Left colon (tissue), 2 donors: ENCODE measurements at regions not wholly inside any gene's neighbourhood (a gene's known extent, or its start where the extent isn't known, plus 50 kb on each side); places are given as distances from the start of the nearest gene placed in this dataset.
"Not testable (repeated sequence)": the region's sequence is repeated elsewhere in the genome, so short reads cannot be mapped to it uniquely, and the experiment has no call there.

ENCODE experiments used
- ATAC-seq: fragments of 200-7000 bp; cut with Tn5 transposase; one replicate; pipeline ENCODE4 v1.9.1; 2020; ENCODE audit warnings: mild to moderate bottlenecking, moderate library complexity
- DNase-seq, 2 donors: peaks; one replicate each; pipeline ENCODE4 v3.0.0-alpha.2; 2020
- intact Hi-C, 2 donors: fragments of 100-400 bp; cut with DNase I in 1 of 2; cut with micrococcal nuclease in 1 of 2; formaldehyde crosslinking; loops; one replicate each; pipeline versions ENCODE4 v1.11.2 to v1.14.0; 2022; cut with DNase I, micrococcal nuclease
- donor health status: DM: no; HTN: no; CAD: no.
- donor health status: DM: yes; HTN: yes; CAD: no.

DNA sequence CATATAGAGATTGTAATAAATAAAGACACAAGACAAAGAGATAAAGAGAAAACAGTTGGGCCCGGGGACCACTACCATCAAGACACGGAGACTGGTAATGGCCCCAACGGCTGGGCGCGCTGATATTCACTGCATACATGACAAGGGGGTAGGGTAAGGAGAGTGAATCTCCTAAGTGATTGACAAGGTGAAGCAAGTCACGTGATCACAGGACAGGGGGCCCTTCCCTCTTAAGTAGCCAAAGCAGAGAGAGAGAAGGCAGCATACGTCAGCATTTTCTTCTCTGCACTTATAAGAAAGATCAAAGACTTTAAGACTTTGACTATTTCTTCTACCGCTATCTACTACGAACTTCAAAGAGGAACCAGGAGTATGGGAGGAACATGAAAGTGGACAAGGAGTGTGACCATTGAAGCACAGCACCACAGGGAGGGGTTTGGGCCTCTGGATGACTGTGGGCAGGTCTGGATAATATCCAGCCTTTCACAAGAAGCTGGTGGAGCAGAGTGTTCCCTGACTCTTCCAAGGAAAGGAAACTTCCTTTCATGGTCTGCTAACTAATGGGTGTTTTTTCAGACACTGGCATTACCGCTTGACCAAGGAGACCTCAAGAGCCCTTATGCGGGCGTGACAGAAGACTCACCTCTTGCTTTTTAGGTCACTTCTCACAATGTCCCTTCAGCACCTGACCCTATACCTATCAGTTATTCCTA lies 75.6 kb downstream of the MRPL39 start:
- intact Hi-C loops, ATAC-seq: not testable (repeated sequence)

DNA sequence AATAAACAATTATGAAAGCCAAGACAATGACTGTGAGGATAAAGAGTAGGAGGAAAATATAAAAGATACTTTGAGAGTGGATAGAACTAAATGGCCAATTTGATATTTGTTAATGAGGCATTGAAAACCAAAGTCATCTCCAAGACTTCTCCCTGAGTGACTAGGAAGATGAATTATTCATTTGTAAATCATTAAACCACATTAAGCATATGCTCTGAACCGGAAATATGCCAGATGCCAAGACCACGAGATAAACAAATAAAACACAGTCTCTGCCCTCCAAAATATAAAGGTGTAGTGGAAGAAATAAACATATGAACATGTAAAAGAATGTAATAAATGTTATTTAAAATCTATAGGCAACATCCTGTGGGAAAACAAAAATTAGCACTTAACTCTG lies 78.8 kb downstream of the MRPL39 start:
- ATAC-seq (no peak), DNase-seq (no peak)
- intact Hi-C loops, result no loop called here

More for the DNA sequence above, 75.6 kb downstream of the MRPL39 start:
- DNase-seq, result not testable (repeated sequence)

DNA sequence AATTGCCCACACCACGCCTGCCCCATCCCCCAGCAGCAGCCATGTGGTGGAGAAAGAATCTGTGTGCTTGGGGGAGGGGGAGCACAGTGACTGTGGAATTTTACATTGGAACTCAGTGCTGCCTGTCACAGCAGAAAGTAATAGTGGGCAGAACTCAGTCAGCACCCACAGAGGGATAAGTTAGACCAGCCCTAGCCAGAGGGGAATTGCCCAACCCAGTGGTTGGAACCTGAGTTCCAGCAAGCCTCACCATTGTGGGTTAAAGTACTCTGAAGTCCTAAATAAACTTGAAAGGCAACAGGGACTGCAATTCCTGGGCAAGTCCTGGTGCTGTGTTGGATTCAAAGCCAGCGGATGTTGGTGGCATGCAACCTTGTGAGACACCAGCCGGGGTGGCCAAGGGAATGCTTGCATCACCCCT lies 88.8 kb downstream of the MRPL39 start:
- intact Hi-C loops, result no loop called here
- no peak for DNase-seq

DNA sequence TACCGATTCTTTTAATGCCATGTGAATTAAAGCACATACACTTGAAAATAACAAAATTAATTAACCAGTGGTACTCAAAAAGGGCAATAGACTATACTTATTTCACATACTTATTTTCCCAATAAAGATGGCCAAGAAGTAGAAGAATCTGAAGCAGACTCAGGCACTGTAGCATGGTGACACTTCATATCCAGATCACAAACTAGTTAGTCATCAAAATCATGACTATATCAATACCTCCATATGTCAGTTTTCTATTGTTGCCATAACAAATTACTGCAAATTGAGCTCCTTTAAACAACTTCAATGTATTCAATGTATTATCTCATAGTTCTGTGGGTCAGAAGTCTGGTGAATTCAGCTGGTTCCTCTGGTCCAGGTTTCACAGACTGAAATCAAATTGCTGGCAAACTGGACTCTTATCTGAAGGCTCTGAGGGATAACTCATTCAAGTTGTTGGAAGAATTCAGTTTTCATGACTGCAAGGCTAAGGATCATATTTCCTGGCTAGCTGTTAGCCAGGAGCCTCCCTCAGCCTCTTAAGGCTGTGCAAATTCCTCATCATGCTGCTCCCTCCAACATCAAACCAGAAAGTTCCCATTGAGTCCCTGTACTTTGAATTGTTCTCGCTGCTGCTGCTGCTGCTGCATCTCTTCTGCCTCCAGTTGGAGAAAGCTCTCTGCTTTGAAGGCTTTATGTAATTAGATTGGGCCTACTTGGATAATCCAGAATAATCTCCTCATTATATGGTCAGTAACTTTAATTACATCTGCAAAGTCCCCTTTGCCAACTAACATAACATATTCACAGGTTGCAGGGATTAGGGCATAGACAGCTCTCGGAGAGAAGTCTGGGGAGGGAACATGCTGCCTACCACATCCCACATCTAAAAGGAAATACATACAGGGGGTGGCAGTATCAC lies 91.5 kb downstream of the MRPL39 start:
- intact Hi-C loops, result no loop called here
- DNase-seq (no peak), ATAC-seq (no peak)

More for the DNA sequence above, 88.8 kb downstream of the MRPL39 start:
- no peak for ATAC-seq

- intact Hi-C loops, result no loop called here
- no peak for DNase-seq
- no peak for ATAC-seq
These were observed 93.5 kb downstream of the MRPL39 start for GRCh38 chr21:25513810-25514209.

DNA sequence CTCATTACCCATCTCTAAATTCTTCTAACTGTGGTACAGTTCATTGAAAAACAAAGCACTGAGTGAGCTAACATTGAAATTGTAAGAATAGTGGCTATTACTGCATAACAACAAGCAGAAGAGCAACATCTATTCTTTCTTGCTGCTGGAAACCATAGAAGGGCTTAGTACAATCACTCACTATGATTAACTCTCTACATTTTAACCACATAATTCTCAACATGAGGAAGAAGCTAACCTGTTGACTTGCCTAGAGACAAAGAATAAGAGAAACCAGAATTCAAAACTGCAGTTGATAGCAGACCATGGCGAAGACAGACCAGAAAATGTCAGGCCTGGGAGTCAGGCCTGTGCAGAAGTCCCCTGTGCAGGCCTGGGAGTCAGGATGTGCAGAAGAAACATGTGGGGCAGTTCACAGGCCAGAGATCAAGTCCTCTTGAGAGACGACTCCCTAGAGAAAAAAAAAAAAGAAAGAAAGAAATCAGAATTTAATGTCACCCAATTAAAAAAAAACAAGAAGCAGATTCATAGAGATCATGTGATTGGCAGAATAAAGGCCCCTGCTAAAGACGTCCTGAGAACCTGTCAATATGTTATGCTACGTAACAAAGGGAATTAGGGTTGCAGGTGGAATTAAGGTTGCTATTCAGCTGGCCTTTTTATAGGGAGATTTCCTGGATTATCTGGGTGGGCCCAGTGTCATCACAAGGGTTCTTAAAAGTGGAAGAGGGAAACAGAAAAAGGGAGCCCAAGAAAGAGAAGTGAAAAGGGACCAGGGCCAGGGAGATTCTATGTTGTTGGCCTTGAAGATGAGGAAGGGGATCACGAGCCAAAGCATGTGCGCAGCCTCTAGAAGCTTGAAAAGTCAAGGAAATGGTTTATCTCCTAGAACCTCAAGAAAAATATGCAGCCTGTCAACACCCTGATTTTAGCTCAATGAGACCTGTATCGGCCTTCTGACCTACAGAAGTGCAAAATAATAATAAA lies 94.9 kb downstream of the MRPL39 start:
- ATAC-seq (no peak), DNase-seq (no peak)
- intact Hi-C loops, result no loop called here

DNA sequence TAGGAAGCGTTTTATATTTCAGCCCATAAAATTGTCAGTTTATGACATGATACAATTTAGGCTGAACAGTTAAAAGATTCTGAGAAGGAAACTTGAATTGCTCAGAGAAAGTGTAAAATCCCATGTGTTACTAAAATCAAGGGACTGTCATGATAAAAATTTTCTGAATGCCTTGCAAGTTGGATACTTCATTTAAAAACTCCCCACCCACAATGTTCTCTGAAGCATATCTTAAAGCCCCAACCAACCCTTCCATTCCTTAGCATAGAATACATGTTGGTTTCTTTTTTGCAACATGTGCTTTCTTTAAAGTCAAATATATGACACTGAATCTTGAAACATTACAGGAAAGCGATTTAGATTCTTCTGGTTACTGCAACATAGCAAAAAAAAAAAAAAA lies 97.4 kb downstream of the MRPL39 start:
- ATAC-seq (no peak), DNase-seq (no peak)
- intact Hi-C loops, result no loop called here

DNA sequence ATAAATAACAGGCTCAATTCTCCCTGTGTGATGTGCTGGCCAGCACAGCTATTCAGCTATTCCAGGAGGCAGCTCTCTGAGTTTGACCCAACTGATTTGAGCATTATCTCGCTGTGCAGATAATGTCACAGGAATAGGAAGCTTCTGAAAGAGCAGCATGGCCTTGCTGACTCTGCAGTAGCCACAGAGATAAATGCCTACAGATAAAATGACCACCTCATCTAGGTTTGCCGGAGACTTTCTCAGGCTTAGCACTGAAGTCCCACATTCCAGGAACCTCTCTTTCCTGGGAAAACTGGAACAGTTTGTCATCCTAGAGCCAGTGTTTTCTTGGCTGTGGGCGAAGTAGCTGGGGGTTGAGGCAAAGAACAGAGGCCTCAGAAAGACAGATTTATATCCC lies 98.9 kb downstream of the MRPL39 start:
- intact Hi-C loops, result no loop called here
- no peak for ATAC-seq
- DNase-seq, result no peak

GRCh38 chr21:25507522-25507921 lies 99.8 kb downstream of the MRPL39 start:
- DNase-seq (no peak), ATAC-seq (no peak)
- intact Hi-C loops, result no loop called here

- ATAC-seq (no peak), DNase-seq (no peak)
- intact Hi-C loops, result no loop called here
These were observed 100.4 kb downstream of the MRPL39 start for GRCh38 chr21:25506887-25507286.

- intact Hi-C loops, result no loop called here
- DNase-seq (no peak), ATAC-seq (no peak)
These were observed 101.0 kb downstream of the MRPL39 start for GRCh38 chr21:25506261-25506660.

GRCh38 chr21:25503981-25504380 lies 103.3 kb downstream of the MRPL39 start:
- DNase-seq (no peak), ATAC-seq (no peak)
- intact Hi-C loops, result no loop called here

DNA sequence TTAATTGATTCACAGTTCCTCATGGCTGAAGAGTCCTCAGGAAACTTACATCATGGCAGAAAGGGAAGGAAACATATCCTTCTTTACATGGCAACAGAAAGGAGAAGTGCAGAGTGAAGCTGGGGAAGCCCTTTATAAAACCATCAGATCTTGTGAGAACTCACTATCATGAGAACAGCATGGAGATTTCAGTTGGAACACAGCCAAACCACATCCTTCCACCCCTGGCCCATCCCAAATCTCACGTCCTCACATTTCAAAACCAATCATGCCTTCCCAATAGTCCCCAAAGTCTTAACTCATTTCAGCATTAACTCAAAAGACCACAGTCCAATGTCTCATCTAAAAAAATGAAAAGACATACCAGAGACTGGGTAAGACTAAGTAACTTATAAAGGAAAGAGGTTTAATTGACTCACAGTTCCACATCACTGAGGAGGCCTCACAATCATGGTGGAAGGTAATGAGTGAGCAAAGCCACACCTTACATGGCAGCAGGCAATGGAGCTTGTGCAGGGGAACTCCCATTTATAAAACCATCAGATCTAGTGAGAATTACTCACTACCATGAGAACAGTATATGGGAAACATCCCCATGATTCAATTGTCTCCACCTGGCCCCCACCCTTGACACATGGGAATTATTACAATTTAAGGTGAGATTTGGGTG lies 105.2 kb downstream of the MRPL39 start:
- no peak for DNase-seq
- intact Hi-C loops, result no loop called here
- no peak for ATAC-seq

GRCh38 chr21:25501462-25501861 lies 105.8 kb downstream of the MRPL39 start:
- intact Hi-C loops, result no loop called here
- DNase-seq (no peak), ATAC-seq (no peak)

- ATAC-seq, result no peak
- intact Hi-C loops, result no loop called here
- DNase-seq, result no peak
These were observed 106.7 kb downstream of the MRPL39 start for GRCh38 chr21:25500598-25500997.

GRCh38 chr21:25496825-25497482 lies 110.3 kb downstream of the MRPL39 start:
- intact Hi-C loops, result no loop called here
- DNase-seq (no peak), ATAC-seq (no peak)

GRCh38 chr21:25494804-25495203 lies 112.5 kb downstream of the MRPL39 start:
- ATAC-seq (no peak), DNase-seq (no peak)
- intact Hi-C loops, result no loop called here

GRCh38 chr21:25493722-25494121 lies 113.6 kb downstream of the MRPL39 start:
- intact Hi-C loops, result no loop called here
- no peak for DNase-seq
- no peak for ATAC-seq
